ENCODE measurements at regions not wholly inside any gene's neighbourhood (a gene's known extent, or its start where the extent isn't known, plus 50 kb on each side); places are given as distances from the start of the nearest gene placed in this dataset.

DNA sequence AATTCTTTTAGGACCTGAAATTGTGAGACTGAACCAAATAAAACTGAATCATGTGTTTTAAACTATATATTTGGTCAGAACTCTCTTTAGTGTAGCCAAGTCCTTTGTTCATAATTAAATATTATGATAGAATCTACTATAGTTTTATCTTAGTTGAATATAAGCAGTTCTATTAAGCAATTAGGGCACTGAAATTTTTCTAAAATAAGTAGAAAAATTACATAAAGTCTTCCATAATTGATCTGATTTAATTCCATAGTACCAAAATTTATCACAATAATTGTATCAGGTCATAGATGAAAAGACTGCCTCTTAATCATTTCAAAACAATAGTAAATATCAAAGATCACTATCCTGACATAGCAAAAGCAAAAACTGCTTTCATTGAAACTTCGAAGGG, 90.1 kb upstream of the BET1 start:
- TF ChIP-seq, protein P1, sequence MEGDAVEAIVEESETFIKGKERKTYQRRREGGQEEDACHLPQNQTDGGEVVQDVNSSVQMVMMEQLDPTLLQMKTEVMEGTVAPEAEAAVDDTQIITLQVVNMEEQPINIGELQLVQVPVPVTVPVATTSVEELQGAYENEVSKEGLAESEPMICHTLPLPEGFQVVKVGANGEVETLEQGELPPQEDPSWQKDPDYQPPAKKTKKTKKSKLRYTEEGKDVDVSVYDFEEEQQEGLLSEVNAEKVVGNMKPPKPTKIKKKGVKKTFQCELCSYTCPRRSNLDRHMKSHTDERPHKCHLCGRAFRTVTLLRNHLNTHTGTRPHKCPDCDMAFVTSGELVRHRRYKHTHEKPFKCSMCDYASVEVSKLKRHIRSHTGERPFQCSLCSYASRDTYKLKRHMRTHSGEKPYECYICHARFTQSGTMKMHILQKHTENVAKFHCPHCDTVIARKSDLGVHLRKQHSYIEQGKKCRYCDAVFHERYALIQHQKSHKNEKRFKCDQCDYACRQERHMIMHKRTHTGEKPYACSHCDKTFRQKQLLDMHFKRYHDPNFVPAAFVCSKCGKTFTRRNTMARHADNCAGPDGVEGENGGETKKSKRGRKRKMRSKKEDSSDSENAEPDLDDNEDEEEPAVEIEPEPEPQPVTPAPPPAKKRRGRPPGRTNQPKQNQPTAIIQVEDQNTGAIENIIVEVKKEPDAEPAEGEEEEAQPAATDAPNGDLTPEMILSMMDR (IDR thresholded peaks at IDR 0.05): no peak
- Histone ChIP-seq H3K27me3 (ENCODE audit: control insufficient read depth, insufficient read depth, low read length) (peaks cover 3% of the 10 kb centered on the region), H3K9me3 (ENCODE audit: control insufficient read depth, insufficient read depth, low read length) (no peaks in the 10 kb centered on the region), H3K36me3 (ENCODE audit: control insufficient read depth, insufficient read depth, low read length) (no peaks in the 10 kb centered on the region), H3K4me3 (ENCODE audit: low read length) (no peak overlapping the region), H3K4me1 (ENCODE audit: control insufficient read depth, insufficient read depth, low read length) (no peaks in the 10 kb centered on the region), H3K27ac (ENCODE audit: low read length) (no peak overlapping the region)
- no peaks in the 10 kb centered on the region for H3K36me3 Mint-ChIP-seq
- no peaks in the 10 kb centered on the region for H3K4me1 Mint-ChIP-seq
- no peak for ATAC-seq
- DNase-seq: no peak
- H3K4me3 Mint-ChIP-seq: no peak overlapping the region
- intact Hi-C loops (cut with micrococcal nuclease): no loop called here
- H3K27me3 Mint-ChIP-seq (ENCODE audit: low read depth in 2 of 2): peaks cover 21 to 69% of the 10 kb centered on the region in 2 donors
- H3K9me3 Mint-ChIP-seq: no peaks in the 10 kb centered on the region
- 77% methylated on average over 1 of the region's 1 CpG for WGBS (ENCODE audit: insufficient coverage)
- H3K27ac Mint-ChIP-seq: no peak overlapping the region

DNA sequence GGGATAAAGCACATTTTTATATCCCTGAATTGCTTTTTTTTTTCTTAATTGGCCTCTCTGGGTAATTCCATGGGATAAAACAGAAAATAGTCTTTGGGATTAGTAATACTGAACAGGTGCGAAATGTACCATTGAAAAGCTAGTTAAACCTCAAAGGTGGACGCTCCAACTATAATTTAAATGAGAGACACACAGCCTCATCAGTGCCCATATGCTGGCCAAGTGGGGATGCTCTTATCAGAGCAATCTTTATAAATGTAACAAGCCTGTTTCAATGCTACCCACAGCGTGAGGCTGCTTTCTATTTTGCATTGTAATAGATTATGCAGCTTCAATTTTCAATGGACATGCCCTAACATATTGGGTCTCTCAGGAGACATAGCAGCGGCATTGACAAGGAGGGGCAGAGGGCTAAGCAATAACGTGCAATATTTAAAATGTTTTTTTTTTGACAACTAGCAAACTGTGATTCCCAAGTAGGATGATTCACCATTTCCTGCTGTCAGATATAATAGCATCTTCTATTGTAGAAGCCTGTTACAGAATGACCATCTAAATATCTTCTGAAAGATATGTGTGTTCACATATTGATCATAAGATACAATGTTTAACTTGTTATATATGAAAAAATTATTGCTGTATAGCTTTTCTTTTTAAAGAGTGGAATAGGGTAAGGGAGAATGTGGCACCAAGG, 91.3 kb upstream of the BET1 start:
- peaks cover 14 to 57% of the 10 kb centered on the region in 2 donors for H3K27me3 Mint-ChIP-seq (ENCODE audit: low read depth in 2 of 2)
- no peak overlapping the region for H3K27ac Mint-ChIP-seq
- H3K4me3 Mint-ChIP-seq: no peak overlapping the region
- H3K27me3 ChIP-seq (ENCODE audit: control insufficient read depth, insufficient read depth, low read length): peaks cover 3% of the 10 kb centered on the region
- H3K27ac ChIP-seq (ENCODE audit: low read length): no peak overlapping the region
- H3K4me1 Mint-ChIP-seq: no peaks in the 10 kb centered on the region
- H3K4me3 ChIP-seq (ENCODE audit: low read length): no peak overlapping the region
- no peak for DNase-seq
- H3K9me3 Mint-ChIP-seq: no peaks in the 10 kb centered on the region
- TF ChIP-seq, protein P1 (IDR thresholded peaks at IDR 0.05): no peak
- 80% methylated on average over 5 of the region's 5 CpGs for WGBS (ENCODE audit: insufficient coverage)
- no peaks in the 10 kb centered on the region for H3K9me3 ChIP-seq (ENCODE audit: control insufficient read depth, insufficient read depth, low read length)
- no peaks in the 10 kb centered on the region for H3K36me3 Mint-ChIP-seq
- ATAC-seq: no peak
- intact Hi-C loops (cut with micrococcal nuclease): no loop called here
- H3K36me3 ChIP-seq (ENCODE audit: control insufficient read depth, insufficient read depth, low read length): no peaks in the 10 kb centered on the region
- no peaks in the 10 kb centered on the region for H3K4me1 ChIP-seq (ENCODE audit: control insufficient read depth, insufficient read depth, low read length)

DNA sequence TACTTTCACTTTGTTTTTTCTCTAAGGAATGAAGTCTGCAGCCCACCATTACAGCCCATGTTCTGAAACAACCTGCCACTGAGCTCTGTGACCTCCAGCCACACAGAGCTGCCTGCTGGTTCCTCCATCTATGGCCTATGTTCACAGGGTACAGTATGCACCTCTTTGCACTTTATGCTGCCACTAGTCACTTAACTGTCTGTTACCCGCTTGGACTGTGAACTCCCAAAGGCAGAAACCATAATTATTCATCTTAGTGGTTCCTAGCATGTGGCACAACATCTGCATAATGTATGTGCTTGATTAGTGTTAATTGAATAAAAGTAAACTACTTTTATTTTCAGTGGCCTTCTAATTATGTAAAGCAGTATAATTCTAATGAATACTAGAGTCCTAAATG, 95.5 kb upstream of the BET1 start:
- WGBS (ENCODE audit: insufficient coverage): 100% methylated on average over 1 of the region's 1 CpG
- no peak for ATAC-seq

More for the DNA sequence above, 95.5 kb upstream of the BET1 start:
- Mint-ChIP-seq H3K36me3 (no peaks in the 10 kb centered on the region), H3K27me3 (ENCODE audit: low read depth in 2 of 2) (peaks cover 3 to 43% of the 10 kb centered on the region in 2 donors), H3K9me3 (peaks cover 0 to 2% of the 10 kb centered on the region in 2 donors), H3K4me1 (no peaks in the 10 kb centered on the region), H3K27ac (no peak overlapping the region), H3K4me3 (no peak overlapping the region)
- peaks cover 3% of the 10 kb centered on the region for H3K27me3 ChIP-seq (ENCODE audit: control insufficient read depth, insufficient read depth, low read length)
- H3K4me3 ChIP-seq (ENCODE audit: low read length): no peak overlapping the region
- H3K4me1 ChIP-seq (ENCODE audit: control insufficient read depth, insufficient read depth, low read length): no peaks in the 10 kb centered on the region
- intact Hi-C loops (cut with micrococcal nuclease): no loop called here
- DNase-seq: no peak
- H3K36me3 ChIP-seq (ENCODE audit: control insufficient read depth, insufficient read depth, low read length): no peaks in the 10 kb centered on the region
- H3K27ac ChIP-seq (ENCODE audit: low read length): no peak overlapping the region
- H3K9me3 ChIP-seq (ENCODE audit: control insufficient read depth, insufficient read depth, low read length): no peaks in the 10 kb centered on the region
- TF ChIP-seq, protein P1 (IDR thresholded peaks at IDR 0.05): no peak

Data from natural killer cell (primary cell).